Islet of Langerhans (tissue), 1 donor: ENCODE measurements at regions not wholly inside any gene's neighbourhood (a gene's known extent, or its start where the extent isn't known, plus 50 kb on each side); places are given as distances from the start of the nearest gene placed in this dataset.
"Not testable (repeated sequence)": the region's sequence is repeated elsewhere in the genome, so short reads cannot be mapped to it uniquely, and the experiment has no call there.

Source experiments
- FAIRE-seq: peaks from one replicate; lab custom pipeline; 2011; peaks lifted over from hg19 to GRCh38; lab: Jason Lieb, UNC

GRCh38 chr20:55058938-55059337 lies 583.5 kb downstream of the DOK5 start:
- FAIRE-seq = no peak

- no peak for FAIRE-seq
Observed at GRCh38 chr20:55057779-55058415, 582.5 kb downstream of the DOK5 start.

GRCh38 chr20:55054453-55054852 lies 579.1 kb downstream of the DOK5 start:
- FAIRE-seq = no peak

- FAIRE-seq = no peak
Observed at GRCh38 chr20:55053389-55053788, 578.0 kb downstream of the DOK5 start.

- no peak for FAIRE-seq
Observed at GRCh38 chr20:55052459-55052858, 577.1 kb downstream of the DOK5 start.

GRCh38 chr20:55038684-55039083 lies 563.3 kb downstream of the DOK5 start:
- FAIRE-seq = no peak

- FAIRE-seq = no peak
Observed at GRCh38 chr20:55031971-55032370, 556.6 kb downstream of the DOK5 start.

- FAIRE-seq = no peak
Observed at GRCh38 chr20:55014766-55015165, 539.4 kb downstream of the DOK5 start.

- no peak for FAIRE-seq
Observed at GRCh38 chr20:55010761-55011160, 535.4 kb downstream of the DOK5 start.

GRCh38 chr20:55009066-55009465 lies 533.7 kb downstream of the DOK5 start:
- FAIRE-seq = no peak

GRCh38 chr20:55004044-55004443 lies 528.7 kb downstream of the DOK5 start:
- no peak for FAIRE-seq

- no peak for FAIRE-seq
Observed at GRCh38 chr20:54995553-54995952, 520.2 kb downstream of the DOK5 start.

GRCh38 chr20:54995011-54995410 lies 519.6 kb downstream of the DOK5 start:
- FAIRE-seq = no peak

- no peak for FAIRE-seq
Observed at GRCh38 chr20:54985091-54985490, 509.7 kb downstream of the DOK5 start.

GRCh38 chr20:54984104-54984448 lies 508.7 kb downstream of the DOK5 start:
- no peak for FAIRE-seq

GRCh38 chr20:54983394-54984103 lies 508.2 kb downstream of the DOK5 start:
- not testable (repeated sequence) for FAIRE-seq

- no peak for FAIRE-seq
Observed at GRCh38 chr20:54981175-54981574, 505.8 kb downstream of the DOK5 start.

GRCh38 chr20:54980103-54980960 lies 504.9 kb downstream of the DOK5 start:
- peak; percentile 58 for FAIRE-seq

GRCh38 chr20:54950304-54950703 lies 474.9 kb downstream of the DOK5 start:
- FAIRE-seq = no peak

GRCh38 chr20:54941666-54942065 lies 466.3 kb downstream of the DOK5 start:
- no peak for FAIRE-seq

GRCh38 chr20:54940522-54940921 lies 465.1 kb downstream of the DOK5 start:
- FAIRE-seq = no peak

- FAIRE-seq = no peak
Observed at GRCh38 chr20:54938707-54939106, 463.3 kb downstream of the DOK5 start.

- no peak for FAIRE-seq
Observed at GRCh38 chr20:54933212-54933904, 458.0 kb downstream of the DOK5 start.
